ENCODE measurements at regions not wholly inside any gene's neighbourhood (a gene's known extent, or its start where the extent isn't known, plus 50 kb on each side); places are given as distances from the start of the nearest gene placed in this dataset.

DNA sequence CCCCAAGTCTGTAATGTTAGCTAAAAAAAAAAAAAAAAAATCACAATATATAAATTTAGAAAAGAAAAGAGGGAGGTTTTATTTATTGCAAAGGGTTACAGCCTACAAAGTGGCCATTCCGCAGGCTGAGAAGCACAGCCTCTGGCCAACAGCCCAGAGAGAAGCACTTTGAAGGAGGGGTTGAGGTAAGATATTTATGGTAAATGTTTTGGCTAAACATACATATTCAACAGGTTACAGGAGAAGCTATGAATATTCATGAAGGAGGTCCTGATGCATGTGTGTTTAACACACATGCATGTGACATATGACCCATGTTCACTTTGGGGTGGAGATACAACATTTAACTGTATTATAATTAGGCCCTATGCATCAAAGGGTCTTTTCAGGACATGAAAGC, 158.5 kb downstream of the TMEM114 start:
- no peak for DNase-seq
- Histone ChIP-seq H3K9me3 (ENCODE audit: low read length) (no peaks in the 10 kb centered on the region), H3K27ac (ENCODE audit: low read depth, low read length) (no peak overlapping the region), H3K36me3 (ENCODE audit: insufficient read depth, low read length) (no peaks in the 10 kb centered on the region), H3K4me3 (ENCODE audit: low read length) (no peak overlapping the region), H3K4me1 (ENCODE audit: insufficient read depth, low read length) (no peaks in the 10 kb centered on the region), H3K27me3 (ENCODE audit: insufficient read depth, low read length, poor library complexity, severe bottlenecking) (no peaks in the 10 kb centered on the region)
- ChIA-PET POLR2A (no interaction called here), CTCF (no interaction called here)
- Mint-ChIP-seq H3K27me3 (no peaks in the 10 kb centered on the region), H3K27ac (no peak overlapping the region), H3K36me3 (peaks cover 0 to 2% (median 0%) of the 10 kb centered on the region in 3 donors), H3K4me1 (no peaks in the 10 kb centered on the region), H3K9me3 (peaks cover 0 to 5% (median 0%) of the 10 kb centered on the region in 5 donors), H3K4me3 (no peak overlapping the region)

DNA sequence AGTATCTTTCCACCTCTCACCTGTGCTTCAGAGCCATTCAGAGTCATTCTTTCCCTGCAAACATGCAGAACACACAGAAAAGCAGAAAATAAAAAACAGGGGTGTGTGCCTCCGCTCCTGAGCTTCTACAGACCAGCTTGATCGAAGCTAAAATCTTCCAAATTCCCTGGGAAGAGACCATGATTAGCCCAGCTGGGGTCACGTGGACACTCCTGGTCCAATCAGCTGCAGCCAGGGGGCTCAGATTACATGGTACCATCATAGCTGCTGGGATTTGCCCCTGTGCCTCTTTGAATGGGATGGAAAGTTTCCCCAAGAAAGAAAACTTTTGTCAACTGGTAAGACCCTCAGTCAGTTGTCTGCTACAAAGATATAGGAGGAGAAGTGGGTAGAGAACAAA, 159.9 kb downstream of the TMEM114 start:
- H3K36me3 Mint-ChIP-seq, result peaks cover 0 to 2% (median 0%) of the 10 kb centered on the region in 3 donors
- H3K4me1 Mint-ChIP-seq, result no peaks in the 10 kb centered on the region
- POLR2A ChIA-PET, result no interaction called here
- DNase-seq, result no peak
- H3K27ac ChIP-seq (ENCODE audit: low read depth, low read length), result no peak overlapping the region
- no peaks in the 10 kb centered on the region for H3K27me3 Mint-ChIP-seq
- H3K4me1 ChIP-seq (ENCODE audit: insufficient read depth, low read length), result no peaks in the 10 kb centered on the region
- no peak overlapping the region for H3K4me3 ChIP-seq (ENCODE audit: low read length)
- H3K36me3 ChIP-seq (ENCODE audit: insufficient read depth, low read length), result no peaks in the 10 kb centered on the region
- H3K4me3 Mint-ChIP-seq, result no peak overlapping the region
- H3K27me3 ChIP-seq (ENCODE audit: insufficient read depth, low read length, poor library complexity, severe bottlenecking), result no peaks in the 10 kb centered on the region
- CTCF ChIA-PET, result no interaction called here
- no peak overlapping the region for H3K27ac Mint-ChIP-seq
- H3K9me3 Mint-ChIP-seq, result peaks cover 0 to 5% (median 3%) of the 10 kb centered on the region in 5 donors
- no peaks in the 10 kb centered on the region for H3K9me3 ChIP-seq (ENCODE audit: low read length)

GRCh38 chr16:8426569-8426968, 163.7 kb downstream of the TMEM114 start:
- DNase-seq, result no peak
- no peaks in the 10 kb centered on the region for H3K4me1 ChIP-seq (ENCODE audit: insufficient read depth, low read length)
- H3K36me3 ChIP-seq (ENCODE audit: insufficient read depth, low read length), result no peaks in the 10 kb centered on the region
- no peak overlapping the region for H3K27ac ChIP-seq (ENCODE audit: low read depth, low read length)
- no peak overlapping the region for H3K4me3 ChIP-seq (ENCODE audit: low read length)
- no peaks in the 10 kb centered on the region for H3K9me3 ChIP-seq (ENCODE audit: low read length)
- Mint-ChIP-seq H3K4me3 (no peak overlapping the region), H3K4me1 (no peaks in the 10 kb centered on the region), H3K27me3 (no peaks in the 10 kb centered on the region), H3K36me3 (peaks cover 0 to 2% (median 0%) of the 10 kb centered on the region in 3 donors), H3K9me3 (peaks cover 2 to 5% (median 3%) of the 10 kb centered on the region in 5 donors), H3K27ac (no peak overlapping the region)
- no peaks in the 10 kb centered on the region for H3K27me3 ChIP-seq (ENCODE audit: insufficient read depth, low read length, poor library complexity, severe bottlenecking)
- ChIA-PET CTCF (no interaction called here), POLR2A (no interaction called here)

- no peaks in the 10 kb centered on the region for H3K27me3 ChIP-seq (ENCODE audit: insufficient read depth, low read length, poor library complexity, severe bottlenecking)
- Mint-ChIP-seq H3K4me1 (no peaks in the 10 kb centered on the region), H3K36me3 (no peaks in the 10 kb centered on the region), H3K27ac (no peak overlapping the region), H3K27me3 (no peaks in the 10 kb centered on the region), H3K4me3 (no peak overlapping the region), H3K9me3 (peaks cover 0 to 5% (median 2%) of the 10 kb centered on the region in 5 donors)
- no peak overlapping the region for H3K4me3 ChIP-seq (ENCODE audit: low read length)
- no peaks in the 10 kb centered on the region for H3K36me3 ChIP-seq (ENCODE audit: insufficient read depth, low read length)
- POLR2A ChIA-PET, result no interaction called here
- DNase-seq, result no peak
- CTCF ChIA-PET, result no interaction called here
- H3K9me3 ChIP-seq (ENCODE audit: low read length), result no peaks in the 10 kb centered on the region
- H3K27ac ChIP-seq (ENCODE audit: low read depth, low read length), result no peak overlapping the region
- no peaks in the 10 kb centered on the region for H3K4me1 ChIP-seq (ENCODE audit: insufficient read depth, low read length)
These were observed 173.2 kb downstream of the TMEM114 start for GRCh38 chr16:8417145-8417544.

DNA sequence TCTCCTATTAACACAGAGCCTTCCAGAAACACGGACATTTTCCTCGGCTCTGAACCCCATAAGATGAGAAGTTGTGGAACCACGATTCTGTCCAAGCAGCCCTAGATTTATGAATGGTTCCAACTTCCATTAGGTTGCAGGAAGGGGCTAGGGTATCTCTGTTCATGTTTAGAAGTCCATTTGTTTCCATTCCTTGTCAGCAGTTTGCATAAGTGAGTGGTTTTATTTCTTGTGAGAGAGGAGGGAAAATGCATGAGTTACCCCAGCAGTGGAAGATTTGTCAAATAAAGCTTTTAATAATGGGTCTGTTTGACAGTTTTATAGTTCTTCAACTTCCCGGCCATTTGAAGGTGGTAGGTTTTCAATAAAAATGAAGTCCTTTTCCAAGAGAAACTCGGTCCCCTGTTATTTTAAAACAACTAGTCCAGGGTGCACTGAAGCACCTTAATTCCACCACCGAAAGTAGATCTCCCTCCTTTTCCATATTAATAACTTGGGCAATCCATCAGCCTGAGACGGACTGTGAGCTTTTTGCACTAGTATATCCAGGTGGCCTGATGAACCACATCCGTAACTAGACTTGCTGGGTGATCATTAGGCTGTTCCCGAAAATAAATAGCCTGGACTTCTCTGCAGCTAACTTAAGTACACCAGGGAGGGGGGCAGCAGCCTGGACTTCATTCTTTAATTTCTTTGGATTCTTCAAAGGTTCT, 181.3 kb downstream of the TMEM114 start:
- H3K9me3 ChIP-seq (ENCODE audit: low read length), result no peaks in the 10 kb centered on the region
- Mint-ChIP-seq H3K27me3 (no peaks in the 10 kb centered on the region), H3K4me1 (no peaks in the 10 kb centered on the region), H3K4me3 (no peak overlapping the region), H3K9me3 (peaks cover 0 to 9% (median 5%) of the 10 kb centered on the region in 5 donors), H3K27ac (no peak overlapping the region), H3K36me3 (no peaks in the 10 kb centered on the region)
- DNase-seq, result no peak
- ChIA-PET POLR2A (no interaction called here), CTCF (no interaction called here)
- H3K27ac ChIP-seq (ENCODE audit: low read depth, low read length), result no peak overlapping the region
- no peaks in the 10 kb centered on the region for H3K36me3 ChIP-seq (ENCODE audit: insufficient read depth, low read length)
- H3K4me1 ChIP-seq (ENCODE audit: insufficient read depth, low read length), result no peaks in the 10 kb centered on the region
- H3K4me3 ChIP-seq (ENCODE audit: low read length), result no peak overlapping the region
- H3K27me3 ChIP-seq (ENCODE audit: insufficient read depth, low read length, poor library complexity, severe bottlenecking), result no peaks in the 10 kb centered on the region

DNA sequence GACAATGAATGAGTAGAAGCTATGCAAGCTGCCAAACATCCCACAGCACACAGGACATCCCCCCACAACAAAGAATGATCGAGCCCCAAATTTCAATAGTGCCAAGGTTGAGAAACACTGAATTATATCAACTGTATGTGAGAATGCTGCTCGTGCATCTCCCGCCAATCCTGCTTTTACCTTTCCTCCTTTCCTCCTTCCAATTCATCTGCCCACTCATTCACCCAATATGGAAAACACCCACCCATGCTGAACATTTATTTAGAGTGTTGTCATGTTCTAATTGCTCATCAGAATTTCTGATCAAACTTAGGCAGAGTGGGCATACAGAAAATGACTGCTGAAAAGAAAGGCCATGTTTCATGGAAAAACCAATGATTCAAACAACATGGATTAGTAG, 183.0 kb downstream of the TMEM114 start:
- no peak overlapping the region for H3K27ac ChIP-seq (ENCODE audit: low read depth, low read length)
- H3K36me3 ChIP-seq (ENCODE audit: insufficient read depth, low read length), result no peaks in the 10 kb centered on the region
- no peak for DNase-seq
- no peak overlapping the region for H3K4me3 ChIP-seq (ENCODE audit: low read length)
- Mint-ChIP-seq H3K36me3 (no peaks in the 10 kb centered on the region), H3K9me3 (peaks cover 0 to 12% (median 5%) of the 10 kb centered on the region in 5 donors), H3K4me3 (no peak overlapping the region), H3K27ac (no peak overlapping the region), H3K4me1 (no peaks in the 10 kb centered on the region), H3K27me3 (no peaks in the 10 kb centered on the region)
- ChIA-PET CTCF (no interaction called here), POLR2A (no interaction called here)
- H3K27me3 ChIP-seq (ENCODE audit: insufficient read depth, low read length, poor library complexity, severe bottlenecking), result no peaks in the 10 kb centered on the region
- H3K4me1 ChIP-seq (ENCODE audit: insufficient read depth, low read length), result no peaks in the 10 kb centered on the region
- no peaks in the 10 kb centered on the region for H3K9me3 ChIP-seq (ENCODE audit: low read length)

DNA sequence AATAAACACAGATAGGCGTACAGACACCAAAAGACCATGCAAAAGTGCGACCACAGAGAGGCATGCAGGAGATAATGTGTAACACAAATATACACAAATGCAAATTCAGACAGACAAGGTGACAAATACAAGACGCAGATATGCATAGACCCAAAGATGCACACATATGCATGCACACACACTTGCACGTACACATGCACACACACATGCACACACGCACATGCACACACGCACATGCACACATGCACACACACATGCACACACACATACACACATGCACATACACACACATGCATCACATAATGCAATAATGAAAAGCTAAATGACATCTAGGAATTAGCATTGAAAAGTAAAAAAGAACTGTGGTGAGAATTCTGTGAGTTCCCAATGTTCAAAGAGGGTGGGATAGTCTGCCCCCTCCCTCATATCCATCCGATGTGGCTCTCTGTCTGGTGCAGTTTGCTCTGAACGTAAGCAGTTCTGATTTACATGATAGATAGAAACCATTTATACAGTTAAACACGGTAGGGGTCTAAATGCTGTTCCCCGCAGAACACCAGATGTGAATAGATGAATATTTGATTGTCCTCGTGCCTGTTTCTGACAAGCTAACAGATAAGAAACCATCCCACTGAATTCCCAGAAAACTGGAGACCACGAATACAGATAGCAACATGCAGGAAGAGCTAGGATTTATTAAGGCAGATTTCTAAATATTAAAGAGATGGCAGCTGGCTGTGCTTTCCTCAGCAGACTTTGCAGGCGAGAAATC, 186.1 kb downstream of the TMEM114 start:
- Mint-ChIP-seq H3K36me3 (no peaks in the 10 kb centered on the region), H3K4me1 (no peaks in the 10 kb centered on the region), H3K27ac (no peak overlapping the region), H3K27me3 (peaks cover 0 to 2% of the 10 kb centered on the region in 2 donors), H3K4me3 (no peak overlapping the region), H3K9me3 (peaks cover 0 to 12% (median 2%) of the 10 kb centered on the region in 5 donors)
- Histone ChIP-seq H3K27ac (ENCODE audit: low read depth, low read length) (no peak overlapping the region), H3K9me3 (ENCODE audit: low read length) (no peaks in the 10 kb centered on the region), H3K4me1 (ENCODE audit: insufficient read depth, low read length) (no peaks in the 10 kb centered on the region), H3K4me3 (ENCODE audit: low read length) (no peak overlapping the region), H3K36me3 (ENCODE audit: insufficient read depth, low read length) (no peaks in the 10 kb centered on the region), H3K27me3 (ENCODE audit: insufficient read depth, low read length, poor library complexity, severe bottlenecking) (no peaks in the 10 kb centered on the region)
- CTCF ChIA-PET, result interaction anchor here (0.5 kb wide), 1 partner anchor 543 kb away, joined by 3 read pairs; no protein-coding TSS in a partner anchor
- no peak for DNase-seq
- POLR2A ChIA-PET, result no interaction called here

DNA sequence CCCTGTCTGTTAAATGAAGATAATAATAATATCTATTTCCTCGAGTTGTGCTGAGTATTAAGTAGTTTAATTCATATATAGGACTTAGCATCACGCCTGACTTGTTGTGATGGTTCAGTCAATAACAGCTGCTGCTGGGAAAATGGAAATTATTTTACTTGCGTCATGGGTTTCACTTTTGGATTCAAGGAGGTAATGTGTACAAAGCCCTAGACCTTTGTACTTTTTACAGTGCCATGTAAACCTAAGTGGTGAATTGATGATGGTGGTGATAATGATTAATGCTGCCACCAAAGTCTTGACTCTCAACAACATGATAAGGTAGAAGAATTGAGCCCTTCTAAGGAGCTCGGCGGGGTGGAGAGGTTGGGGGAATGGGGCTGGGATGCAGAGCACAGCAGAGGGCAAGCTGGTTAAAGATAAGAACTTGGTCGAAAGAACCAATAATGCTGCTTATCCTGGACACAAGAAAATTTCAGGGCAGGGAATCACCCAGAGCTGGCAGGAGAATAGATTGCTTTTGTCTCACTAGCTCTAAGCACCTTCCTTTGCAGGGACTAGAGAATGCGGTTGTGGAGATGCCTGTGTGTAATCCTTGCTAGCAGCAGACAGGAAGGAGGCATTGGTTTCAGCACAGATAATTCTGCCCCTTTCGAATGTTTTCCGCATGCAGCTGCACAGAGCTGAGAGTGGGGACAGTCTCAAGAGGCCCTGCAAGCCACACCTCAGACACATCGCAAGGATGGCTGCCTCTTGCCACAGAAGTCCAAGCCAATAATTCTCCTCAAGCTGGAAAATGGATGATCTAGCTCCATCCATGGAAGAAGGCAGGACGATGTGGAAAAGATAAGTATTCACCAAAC, 187.1 kb downstream of the TMEM114 start:
- ChIA-PET CTCF (no interaction called here), POLR2A (no interaction called here)
- H3K4me3 Mint-ChIP-seq, result no peak overlapping the region
- Histone ChIP-seq H3K27me3 (ENCODE audit: insufficient read depth, low read length, poor library complexity, severe bottlenecking) (no peaks in the 10 kb centered on the region), H3K27ac (ENCODE audit: low read depth, low read length) (no peak overlapping the region), H3K4me1 (ENCODE audit: insufficient read depth, low read length) (no peaks in the 10 kb centered on the region), H3K4me3 (ENCODE audit: low read length) (no peak overlapping the region), H3K9me3 (ENCODE audit: low read length) (no peaks in the 10 kb centered on the region), H3K36me3 (ENCODE audit: insufficient read depth, low read length) (no peaks in the 10 kb centered on the region)
- no peak overlapping the region for H3K27ac Mint-ChIP-seq
- H3K36me3 Mint-ChIP-seq, result no peaks in the 10 kb centered on the region
- peaks cover 0 to 12% (median 2%) of the 10 kb centered on the region in 5 donors for H3K9me3 Mint-ChIP-seq
- DNase-seq, result no peak
- peaks cover 0 to 2% of the 10 kb centered on the region in 2 donors for H3K27me3 Mint-ChIP-seq
- H3K4me1 Mint-ChIP-seq, result no peaks in the 10 kb centered on the region

Measured in CD8-positive, alpha-beta memory T cell (primary cell).